LNCAP (cell line): ENCODE measurements at regions not wholly inside any gene's neighbourhood (a gene's known extent, or its start where the extent isn't known, plus 50 kb on each side); places are given as distances from the start of the nearest gene placed in this dataset.

Experiments
- CTCF ChIP-seq: fragments of 450-650 bp; IDR thresholded peaks from 2 replicates; pipeline ENCODE4 v1.5.1; 2017; ENCODE audit warnings: mild to moderate bottlenecking

- TF ChIP-seq CTCF = no peak
Observed at GRCh38 chr7:136136906-136137454, 159.8 kb upstream of the MTPN start.

DNA sequence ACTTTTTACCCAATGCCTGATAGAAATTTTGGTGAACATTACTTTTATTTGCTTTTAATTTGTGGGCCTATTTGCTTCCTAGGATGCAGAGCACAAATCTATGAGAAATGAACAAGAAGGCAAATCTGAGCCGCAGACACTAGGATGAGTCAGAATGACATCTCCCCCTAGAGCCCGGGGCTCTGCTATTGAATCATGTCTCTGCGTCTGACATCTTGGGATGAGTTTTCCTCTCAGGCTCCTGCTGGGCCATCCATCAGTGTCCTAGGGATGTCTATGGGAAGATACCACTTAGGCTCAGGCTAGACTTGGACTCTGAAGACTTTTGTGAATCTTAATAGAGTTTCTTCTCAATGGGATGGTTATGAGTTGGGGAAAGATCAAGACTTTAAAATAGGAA, 157.3 kb upstream of the MTPN start:
- no peak for TF ChIP-seq CTCF

DNA sequence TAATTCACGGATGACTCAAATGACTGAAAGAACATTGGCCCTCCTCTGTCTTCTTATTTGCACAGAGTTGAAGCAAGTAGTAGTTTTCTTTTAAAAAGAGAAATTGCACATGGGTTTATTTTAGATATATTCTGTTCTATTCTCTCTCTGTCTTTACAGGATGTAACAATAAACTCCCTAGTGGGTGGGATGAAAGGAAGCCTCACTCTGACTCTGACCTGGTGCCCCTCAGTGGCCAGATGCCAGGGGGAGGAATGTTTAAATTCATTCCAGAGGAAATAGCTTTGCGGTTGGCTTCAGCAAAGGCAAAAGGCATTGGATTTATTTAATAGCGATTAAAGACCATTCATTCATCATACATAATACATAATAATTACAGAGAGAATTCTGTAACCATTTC, 156.4 kb upstream of the MTPN start:
- TF ChIP-seq CTCF = no peak

- TF ChIP-seq CTCF = no peak
Observed at GRCh38 chr7:136131304-136131630, 154.1 kb upstream of the MTPN start.

GRCh38 chr7:136130511-136131303, 153.5 kb upstream of the MTPN start:
- no peak for TF ChIP-seq CTCF

DNA sequence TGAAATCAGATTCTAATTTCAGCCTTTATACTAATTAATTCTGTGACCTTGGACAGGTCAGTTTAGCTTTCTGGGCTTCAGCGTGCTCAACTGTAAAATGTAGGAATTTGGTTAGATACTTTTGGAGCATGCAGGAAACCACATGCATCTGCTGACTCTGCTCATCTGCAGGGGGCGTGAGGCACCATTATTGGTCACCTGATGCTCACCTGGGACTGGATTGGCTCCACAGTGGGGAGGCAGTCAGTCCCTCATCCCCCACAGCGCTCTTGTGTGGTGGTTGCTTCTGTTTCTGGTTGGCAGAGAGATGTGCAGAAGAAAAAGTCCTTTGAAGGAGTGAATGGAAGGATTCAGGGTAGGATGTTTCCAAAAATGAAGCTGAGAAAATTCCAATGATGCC, 150.9 kb upstream of the MTPN start:
- TF ChIP-seq CTCF = no peak

GRCh38 chr7:136123352-136123751, 146.2 kb upstream of the MTPN start:
- TF ChIP-seq CTCF = no peak
